Transverse colon (tissue), 4 donors: ENCODE measurements at regions not wholly inside any gene's neighbourhood (a gene's known extent, or its start where the extent isn't known, plus 50 kb on each side); places are given as distances from the start of the nearest gene placed in this dataset.

ENCODE experiments used
- DNase-seq: peaks from one replicate; pipeline ENCODE4 v3.0.0-alpha.2; 2019
- H3K27ac ChIP-seq, 4 donors: fragments of 200-600 bp; sonication (generic); 2 replicates each; pipeline ENCODE4 v1.5.1; 2016 to 2018; ENCODE audit warnings: inconsistent platforms in 4 of 4
- H3K27me3 ChIP-seq: fragments of 200-600 bp; sonication (generic); 2 replicates; pipeline ENCODE4 v1.5.1; 2017; ENCODE audit warnings: inconsistent platforms
- H3K36me3 ChIP-seq, 4 donors: fragments of 200-600 bp; sonication (generic); 2 replicates each; pipeline ENCODE4 v1.5.1; 2017 to 2019; ENCODE audit warnings: inconsistent platforms in 4 of 4
- H3K4me1 ChIP-seq, 4 donors: fragments of 200-600 bp; sonication (generic); 2 replicates each; pipeline ENCODE4 v1.5.1; 2017 to 2020; ENCODE audit warnings: inconsistent platforms in 4 of 4
- H3K4me3 ChIP-seq, 4 donors: fragments of 200-600 bp; sonication (generic); 1 replicate in 1 of 4; 2 replicates in 3 of 4; pipeline versions ENCODE4 v1.5.1 to v1.6.1; 2017 to 2019; ENCODE audit warnings: inconsistent platforms in 4 of 4
- H3K9me3 ChIP-seq, 2 donors: fragments of 200-600 bp; sonication (generic); 2 replicates each; pipeline ENCODE4 v1.5.1; 2017 to 2019; ENCODE audit warnings: inconsistent platforms in 2 of 2
- CTCF ChIP-seq, 5 experiments: fragments of 200-600 bp in 3 of 5; fragments of 450-650 bp in 2 of 5; sonication (generic) in 3 of 5; IDR thresholded peaks; 1 replicate in 2 of 5; 2 replicates in 3 of 5; pipeline ENCODE4 v1.5.1; 2016 to 2017; ENCODE audit warnings: antibody characterized with exemption in 5 of 5, inconsistent platforms in 3 of 5, mild to moderate bottlenecking in 2 of 5, moderate library complexity in 1 of 5
- EP300 ChIP-seq: sonication (generic); formaldehyde crosslinking; IDR thresholded peaks from one replicate; pipeline ENCODE4 v1.6.1; 2017; ENCODE audit warnings: antibody characterized with exemption, low read depth
- POLR2A ChIP-seq: fragments of 450-650 bp; IDR thresholded peaks from one replicate; pipeline ENCODE4 v1.6.1; 2016; ENCODE audit warnings: antibody characterized with exemption, mild to moderate bottlenecking, moderate library complexity
- POLR2AphosphoS5 ChIP-seq, 3 donors: sonication (generic); formaldehyde crosslinking; IDR thresholded peaks; one replicate each; pipeline ENCODE4 v1.6.1; 2016; ENCODE audit warnings: antibody characterized with exemption in 3 of 3
- WGBS, 2 donors: methylation state at CpG; one replicate each; pipeline ENCODE4 v1.1.5; 2018; ENCODE audit warnings: low coverage in 1 of 2; 5-methylcytosine and 5-hydroxymethylcytosine counted together
- in situ Hi-C, 4 donors: fragments of 200-750 bp; cut with MboI; loops; one replicate each; pipeline versions ENCODE4 v1.15.0 to v1.15.1; 2017; ENCODE audit warnings: low sequenced_read_pairs in 3 of 4, low pct_ligation_motif_present in 1 of 4, low pct_unique_long_range_greater_than_20kb in 1 of 4
- intact Hi-C: fragments of 100-400 bp; cut with DNase I; formaldehyde crosslinking; loops from one replicate; pipeline ENCODE4 v1.15.1; 2023; ENCODE audit warnings: low total_unique reads

- Histone ChIP-seq H3K36me3 (no peaks in the 10 kb centered on the region), H3K4me3 (no peak overlapping the region), H3K27me3 (no peaks in the 10 kb centered on the region), H3K4me1 (no peaks in the 10 kb centered on the region), H3K9me3 (no peaks in the 10 kb centered on the region), H3K27ac (no peak overlapping the region)
- WGBS, 2 donors, result 15 to 22% methylated on average over 4 of the region's 4 CpGs
- TF ChIP-seq POLR2A (no peak), CTCF (IDR thresholded peaks at IDR 0.05) (no peak), POLR2AphosphoS5 (IDR thresholded peaks at IDR 0.05) (no peak), EP300 (no peak)
- in situ Hi-C loops (no loop called here), intact Hi-C loops (no loop called here)
- DNase-seq, result no peak
Measured at GRCh38 chr18:67001052-67001451, 397.2 kb upstream of the CDH19 start.

GRCh38 chr18:66999003-66999402, 395.1 kb upstream of the CDH19 start:
- Histone ChIP-seq H3K4me3 (no peak overlapping the region), H3K36me3 (no peaks in the 10 kb centered on the region), H3K27me3 (no peaks in the 10 kb centered on the region), H3K27ac (no peak overlapping the region), H3K4me1 (no peaks in the 10 kb centered on the region), H3K9me3 (no peaks in the 10 kb centered on the region)
- intact Hi-C loops, result no loop called here
- in situ Hi-C loops, result no loop called here
- no peak for DNase-seq
- TF ChIP-seq POLR2A, result no peak
- no peak for TF ChIP-seq CTCF (IDR thresholded peaks at IDR 0.05)
- no peak for TF ChIP-seq EP300
- TF ChIP-seq POLR2AphosphoS5 (IDR thresholded peaks at IDR 0.05), result no peak

- DNase-seq, result no peak
- no peaks in the 10 kb centered on the region for H3K36me3 ChIP-seq
- no peaks in the 10 kb centered on the region for H3K27me3 ChIP-seq
- 80 to 88% methylated on average over 2 of the region's 2 CpGs for WGBS, 2 donors
- intact Hi-C loops (no loop called here), in situ Hi-C loops (no loop called here)
- no peaks in the 10 kb centered on the region for H3K4me1 ChIP-seq
- no peak overlapping the region for H3K4me3 ChIP-seq
- TF ChIP-seq EP300 (no peak), POLR2AphosphoS5 (IDR thresholded peaks at IDR 0.05) (no peak), POLR2A (no peak), CTCF (IDR thresholded peaks at IDR 0.05) (no peak)
- H3K9me3 ChIP-seq, result no peaks in the 10 kb centered on the region
- no peak overlapping the region for H3K27ac ChIP-seq
Measured at GRCh38 chr18:66995270-66995669, 391.4 kb upstream of the CDH19 start.

GRCh38 chr18:66994790-66995189, 390.9 kb upstream of the CDH19 start:
- intact Hi-C loops, result no loop called here
- no peaks in the 10 kb centered on the region for H3K36me3 ChIP-seq
- WGBS, 2 donors, result 78 to 82% methylated on average over 2 of the region's 2 CpGs
- DNase-seq, result no peak
- no peaks in the 10 kb centered on the region for H3K27me3 ChIP-seq
- no peak overlapping the region for H3K27ac ChIP-seq
- TF ChIP-seq CTCF (IDR thresholded peaks at IDR 0.05) (no peak), EP300 (no peak), POLR2AphosphoS5 (IDR thresholded peaks at IDR 0.05) (no peak), POLR2A (no peak)
- in situ Hi-C loops, result no loop called here
- H3K4me1 ChIP-seq, result no peaks in the 10 kb centered on the region
- no peak overlapping the region for H3K4me3 ChIP-seq
- H3K9me3 ChIP-seq, result no peaks in the 10 kb centered on the region
